ENCODE measurements at regions not wholly inside any gene's neighbourhood (a gene's known extent, or its start where the extent isn't known, plus 50 kb on each side); places are given as distances from the start of the nearest gene placed in this dataset.

DNA sequence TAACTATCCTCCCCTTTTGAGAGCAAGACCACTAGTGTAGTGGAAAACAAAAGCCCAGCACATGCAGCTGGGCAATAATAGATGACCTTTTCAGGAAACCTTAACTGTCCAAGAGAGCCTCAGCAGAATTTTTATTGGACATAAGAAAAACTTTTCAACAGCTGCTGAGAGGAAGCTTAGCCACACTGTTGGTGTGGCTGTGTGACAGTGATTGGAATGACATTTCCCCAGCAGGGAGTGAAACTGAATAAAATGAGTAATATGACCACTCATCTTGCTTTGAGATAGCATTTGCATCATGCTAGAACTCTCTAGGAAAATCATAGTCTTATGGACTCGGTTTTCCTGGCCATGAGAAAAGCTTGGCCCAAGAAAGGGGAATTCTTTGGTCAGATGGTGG lies 687.8 kb downstream of the SLCO4C1 start:
- WGBS, 2 donors: 54 to 57% methylated on average over 1 of the region's 1 CpG
- Histone ChIP-seq H3K4me1 (no peaks in the 10 kb centered on the region), H3K9me3 (no peaks in the 10 kb centered on the region), H3K4me3 (no peak overlapping the region), H3K27ac (no peak overlapping the region), H3K27me3 (no peaks in the 10 kb centered on the region), H3K36me3 (no peaks in the 10 kb centered on the region)
- TF ChIP-seq, protein P1, sequence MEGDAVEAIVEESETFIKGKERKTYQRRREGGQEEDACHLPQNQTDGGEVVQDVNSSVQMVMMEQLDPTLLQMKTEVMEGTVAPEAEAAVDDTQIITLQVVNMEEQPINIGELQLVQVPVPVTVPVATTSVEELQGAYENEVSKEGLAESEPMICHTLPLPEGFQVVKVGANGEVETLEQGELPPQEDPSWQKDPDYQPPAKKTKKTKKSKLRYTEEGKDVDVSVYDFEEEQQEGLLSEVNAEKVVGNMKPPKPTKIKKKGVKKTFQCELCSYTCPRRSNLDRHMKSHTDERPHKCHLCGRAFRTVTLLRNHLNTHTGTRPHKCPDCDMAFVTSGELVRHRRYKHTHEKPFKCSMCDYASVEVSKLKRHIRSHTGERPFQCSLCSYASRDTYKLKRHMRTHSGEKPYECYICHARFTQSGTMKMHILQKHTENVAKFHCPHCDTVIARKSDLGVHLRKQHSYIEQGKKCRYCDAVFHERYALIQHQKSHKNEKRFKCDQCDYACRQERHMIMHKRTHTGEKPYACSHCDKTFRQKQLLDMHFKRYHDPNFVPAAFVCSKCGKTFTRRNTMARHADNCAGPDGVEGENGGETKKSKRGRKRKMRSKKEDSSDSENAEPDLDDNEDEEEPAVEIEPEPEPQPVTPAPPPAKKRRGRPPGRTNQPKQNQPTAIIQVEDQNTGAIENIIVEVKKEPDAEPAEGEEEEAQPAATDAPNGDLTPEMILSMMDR (IDR thresholded peaks at IDR 0.05): no peak
- ATAC-seq (no peak), FAIRE-seq (no peak), DNase-seq (no peak)
- intact Hi-C loops (cut with DNase I): no loop called here

DNA sequence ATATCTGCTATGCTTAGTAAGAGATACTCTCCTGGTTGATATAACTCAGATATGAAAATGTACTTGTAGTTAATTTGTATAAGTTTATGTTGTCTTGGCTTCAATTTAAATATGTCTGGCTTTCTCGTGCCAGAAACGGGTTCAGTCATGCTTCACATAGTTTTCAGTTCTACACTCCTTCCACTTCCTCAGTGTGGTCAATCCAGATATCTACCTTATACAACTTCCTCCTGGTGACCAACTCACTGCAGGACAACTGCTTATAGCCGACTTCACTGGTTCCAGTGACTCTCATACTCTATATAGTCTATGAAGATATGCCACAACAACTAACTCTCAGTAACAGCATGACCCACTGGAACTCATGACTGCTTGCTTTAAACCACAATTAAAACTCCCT lies 690.4 kb downstream of the SLCO4C1 start:
- ATAC-seq (no peak), DNase-seq (no peak), FAIRE-seq (no peak)
- 62 to 73% methylated on average over 3 of the region's 3 CpGs for WGBS, 2 donors
- Histone ChIP-seq H3K27me3 (no peaks in the 10 kb centered on the region), H3K36me3 (no peaks in the 10 kb centered on the region), H3K9me3 (no peaks in the 10 kb centered on the region), H3K27ac (no peak overlapping the region), H3K4me1 (no peaks in the 10 kb centered on the region), H3K4me3 (no peak overlapping the region)
- intact Hi-C loops (cut with DNase I): no loop called here
- TF ChIP-seq, protein P1 (IDR thresholded peaks at IDR 0.05): no peak

DNA sequence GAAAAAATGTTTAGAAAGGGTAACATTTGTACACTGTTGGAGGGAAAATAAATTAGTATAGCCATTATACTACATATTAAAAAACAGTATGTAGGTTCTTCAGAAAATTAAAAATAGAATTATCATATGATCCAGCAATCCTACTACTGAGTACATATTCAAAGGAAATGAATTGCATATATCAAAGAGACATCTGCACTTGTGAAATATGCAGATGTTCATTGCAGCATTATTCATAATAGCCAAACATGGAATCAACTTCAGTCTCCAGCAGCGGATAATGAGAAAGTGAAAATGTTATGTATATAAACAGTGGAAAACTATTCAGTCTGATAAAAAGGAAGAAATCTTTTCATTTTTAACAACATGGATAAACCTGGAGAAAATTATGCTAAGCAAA lies 695.5 kb downstream of the SLCO4C1 start:
- H3K4me3 ChIP-seq: no peak overlapping the region
- H3K9me3 ChIP-seq: no peaks in the 10 kb centered on the region
- TF ChIP-seq, protein P1 (IDR thresholded peaks at IDR 0.05): no peak
- FAIRE-seq (no peak), ATAC-seq (no peak), DNase-seq (no peak)
- no peaks in the 10 kb centered on the region for H3K27me3 ChIP-seq
- intact Hi-C loops (cut with DNase I): no loop called here
- no peaks in the 10 kb centered on the region for H3K4me1 ChIP-seq
- H3K36me3 ChIP-seq: no peaks in the 10 kb centered on the region
- no peak overlapping the region for H3K27ac ChIP-seq
- 90 to 91% methylated on average over 1 of the region's 1 CpG for whole genome bisulfite sequencing, 2 donors

DNA sequence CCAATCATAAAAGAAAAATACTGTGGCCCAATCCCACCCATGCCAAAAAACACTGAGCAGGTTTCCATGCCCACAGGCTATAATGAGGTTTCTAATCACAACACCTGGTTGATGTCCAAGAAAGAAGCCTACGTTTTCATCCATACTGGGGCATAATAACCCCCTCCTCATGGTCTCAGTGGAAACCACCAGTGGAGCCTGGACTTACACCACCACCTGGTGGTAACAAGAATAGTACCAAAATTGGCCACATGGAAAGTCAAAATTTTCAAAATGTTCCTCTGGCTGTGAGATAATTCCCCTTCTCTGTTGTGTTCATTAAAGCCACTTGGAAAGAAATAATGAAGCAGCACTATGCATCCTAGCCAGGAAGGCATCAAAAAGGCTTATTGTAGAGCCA lies 687.3 kb upstream of the ST8SIA4 start:
- no peaks in the 10 kb centered on the region for H3K36me3 ChIP-seq
- FAIRE-seq: no peak
- intact Hi-C loops (cut with DNase I): no loop called here
- no peak overlapping the region for H3K27ac ChIP-seq
- DNase-seq: no peak
- TF ChIP-seq, protein P1 (IDR thresholded peaks at IDR 0.05): no peak
- H3K9me3 ChIP-seq: no peaks in the 10 kb centered on the region
- ATAC-seq: no peak
- 4 to 16% methylated on average over 1 of the region's 1 CpG for WGBS, 2 donors
- H3K4me1 ChIP-seq: no peaks in the 10 kb centered on the region
- H3K27me3 ChIP-seq: no peaks in the 10 kb centered on the region
- H3K4me3 ChIP-seq: no peak overlapping the region

DNA sequence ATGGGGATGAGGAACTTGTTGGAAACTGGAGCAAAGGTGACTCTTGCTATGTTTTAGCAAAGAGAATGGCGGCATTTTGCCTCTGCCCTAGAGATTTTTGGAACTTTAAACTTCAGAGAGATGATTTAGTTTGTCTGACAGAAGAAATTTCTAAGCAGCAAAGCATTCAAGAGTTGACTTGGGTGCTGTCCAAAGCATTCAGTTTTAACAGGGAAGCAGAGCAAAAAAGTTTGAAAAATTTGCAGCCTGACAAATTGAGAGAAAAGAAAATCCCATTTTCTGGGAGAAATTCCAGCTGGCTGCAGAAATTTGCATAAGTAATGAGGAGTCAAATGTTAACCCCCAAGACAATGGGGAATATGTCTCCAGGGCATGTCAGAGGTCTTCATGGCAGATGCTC lies 682.3 kb upstream of the ST8SIA4 start:
- FAIRE-seq: no peak
- 55 to 63% methylated on average over 1 of the region's 1 CpG for WGBS, 2 donors
- intact Hi-C loops (cut with DNase I): no loop called here

More for the DNA sequence above, 682.3 kb upstream of the ST8SIA4 start:
- no peaks in the 10 kb centered on the region for H3K36me3 ChIP-seq
- H3K9me3 ChIP-seq: no peaks in the 10 kb centered on the region
- no peaks in the 10 kb centered on the region for H3K4me1 ChIP-seq
- ATAC-seq (no peak), DNase-seq (no peak)
- no peak overlapping the region for H3K4me3 ChIP-seq
- no peak overlapping the region for H3K27ac ChIP-seq
- TF ChIP-seq, protein P1 (IDR thresholded peaks at IDR 0.05): no peak
- no peaks in the 10 kb centered on the region for H3K27me3 ChIP-seq
